ENCODE measurements at regions not wholly inside any gene's neighbourhood (a gene's known extent, or its start where the extent isn't known, plus 50 kb on each side); places are given as distances from the start of the nearest gene placed in this dataset.

GRCh38 chr6:150535151-150535804 lies 64.4 kb upstream of the PLEKHG1 start:
- Histone ChIP-seq H3K4me1 (ENCODE audit: control insufficient read depth in 5 of 5, insufficient read depth in 5 of 5, low read length in 5 of 5) (peaks cover 0 to 7% (median 3%) of the 10 kb centered on the region in 5 donors), H3K27ac (ENCODE audit: low read depth in 1 of 2, low read length in 1 of 2) (no peak overlapping the region), H3K27me3 (ENCODE audit: control insufficient read depth in 3 of 3, insufficient read depth in 3 of 3, low read length in 2 of 3) (no peaks in the 10 kb centered on the region), H3K9me3 (ENCODE audit: control insufficient read depth in 4 of 4, insufficient read depth in 3 of 4, low read length in 3 of 4) (no peaks in the 10 kb centered on the region), H3K36me3 (ENCODE audit: control insufficient read depth in 4 of 4, insufficient read depth in 4 of 4, low read length in 4 of 4) (no peaks in the 10 kb centered on the region), H3K9ac (ENCODE audit: insufficient read depth in 1 of 2, low read length in 2 of 2) (no peak overlapping the region), H3K4me3 (no peak overlapping the region)
- TF ChIP-seq CTCF (IDR thresholded peaks at IDR 0.05; ENCODE audit: control extremely low read depth, extremely low read depth) = no peak
- WGBS, 2 donors = 78 to 85% methylated on average over 4 of the region's 4 CpGs
- ATAC-seq (ENCODE audit: insufficient read depth, low FRiP score) (no peak), DNase-seq (no peak)

- no peaks in the 10 kb centered on the region for H3K36me3 ChIP-seq (ENCODE audit: control insufficient read depth in 4 of 4, insufficient read depth in 4 of 4, low read length in 4 of 4)
- no peak overlapping the region for H3K27ac ChIP-seq (ENCODE audit: low read depth in 1 of 2, low read length in 1 of 2)
- WGBS, 2 donors = 100% methylated on average over 1 of the region's 1 CpG
- no peak overlapping the region for H3K4me3 ChIP-seq
- no peaks in the 10 kb centered on the region for H3K9me3 ChIP-seq (ENCODE audit: control insufficient read depth in 4 of 4, insufficient read depth in 3 of 4, low read length in 3 of 4)
- TF ChIP-seq CTCF (IDR thresholded peaks at IDR 0.05; ENCODE audit: control extremely low read depth, extremely low read depth) = no peak
- H3K27me3 ChIP-seq (ENCODE audit: control insufficient read depth in 3 of 3, insufficient read depth in 3 of 3, low read length in 2 of 3) = no peaks in the 10 kb centered on the region
- H3K9ac ChIP-seq (ENCODE audit: insufficient read depth in 1 of 2, low read length in 2 of 2) = no peak overlapping the region
- ATAC-seq (ENCODE audit: insufficient read depth, low FRiP score) = no peak
- peaks cover 0 to 7% (median 3%) of the 10 kb centered on the region in 5 donors for H3K4me1 ChIP-seq (ENCODE audit: control insufficient read depth in 5 of 5, insufficient read depth in 5 of 5, low read length in 5 of 5)
- DNase-seq = no peak
Measured at GRCh38 chr6:150535818-150536220, 63.9 kb upstream of the PLEKHG1 start.

GRCh38 chr6:150536835-150537234 lies 62.9 kb upstream of the PLEKHG1 start:
- TF ChIP-seq CTCF (IDR thresholded peaks at IDR 0.05; ENCODE audit: control extremely low read depth, extremely low read depth) = no peak
- Histone ChIP-seq H3K27ac (ENCODE audit: low read depth in 1 of 2, low read length in 1 of 2) (no peak overlapping the region), H3K27me3 (ENCODE audit: control insufficient read depth in 3 of 3, insufficient read depth in 3 of 3, low read length in 2 of 3) (no peaks in the 10 kb centered on the region), H3K4me1 (ENCODE audit: control insufficient read depth in 5 of 5, insufficient read depth in 5 of 5, low read length in 5 of 5) (peaks cover 0 to 13% (median 7%) of the 10 kb centered on the region in 5 donors), H3K9ac (ENCODE audit: insufficient read depth in 1 of 2, low read length in 2 of 2) (no peak overlapping the region), H3K36me3 (ENCODE audit: control insufficient read depth in 4 of 4, insufficient read depth in 4 of 4, low read length in 4 of 4) (no peaks in the 10 kb centered on the region), H3K4me3 (no peak overlapping the region), H3K9me3 (ENCODE audit: control insufficient read depth in 4 of 4, insufficient read depth in 3 of 4, low read length in 3 of 4) (no peaks in the 10 kb centered on the region)
- ATAC-seq (ENCODE audit: insufficient read depth, low FRiP score) (no peak), DNase-seq (no peak)
- WGBS, 2 donors = 89 to 92% methylated on average over 4 of the region's 4 CpGs

GRCh38 chr6:150537491-150537890 lies 62.2 kb upstream of the PLEKHG1 start:
- H3K4me1 ChIP-seq (ENCODE audit: control insufficient read depth in 5 of 5, insufficient read depth in 5 of 5, low read length in 5 of 5) = peaks cover 0 to 13% (median 7%) of the 10 kb centered on the region in 5 donors
- H3K27ac ChIP-seq (ENCODE audit: low read depth in 1 of 2, low read length in 1 of 2) = peak overlapping the region in 1 of 2 donors; percentile 10
- no peak overlapping the region for H3K9ac ChIP-seq (ENCODE audit: insufficient read depth in 1 of 2, low read length in 2 of 2)
- H3K9me3 ChIP-seq (ENCODE audit: control insufficient read depth in 4 of 4, insufficient read depth in 3 of 4, low read length in 3 of 4) = no peaks in the 10 kb centered on the region
- 74 to 84% methylated on average over 4 of the region's 4 CpGs for WGBS, 2 donors
- ATAC-seq (ENCODE audit: insufficient read depth, low FRiP score) (no peak), DNase-seq (no peak)
- H3K4me3 ChIP-seq = no peak overlapping the region
- no peaks in the 10 kb centered on the region for H3K27me3 ChIP-seq (ENCODE audit: control insufficient read depth in 3 of 3, insufficient read depth in 3 of 3, low read length in 2 of 3)
- H3K36me3 ChIP-seq (ENCODE audit: control insufficient read depth in 4 of 4, insufficient read depth in 4 of 4, low read length in 4 of 4) = no peaks in the 10 kb centered on the region
- TF ChIP-seq CTCF (IDR thresholded peaks at IDR 0.05; ENCODE audit: control extremely low read depth, extremely low read depth) = no peak
